ENCODE measurements at regions not wholly inside any gene's neighbourhood (a gene's known extent, or its start where the extent isn't known, plus 50 kb on each side); places are given as distances from the start of the nearest gene placed in this dataset.

GRCh38 chr1:215487466-215487865, 79.6 kb upstream of the KCTD3 start:
- no peak for TF ChIP-seq CTCF (IDR thresholded peaks at IDR 0.05; ENCODE audit: low read depth, low read length)
- no peaks in the 10 kb centered on the region for H3K9me3 ChIP-seq (ENCODE audit: low read depth)
- no peaks in the 10 kb centered on the region for H3K27me3 ChIP-seq
- H3K4me3 ChIP-seq, result no peak overlapping the region
- no peaks in the 10 kb centered on the region for H3K36me3 ChIP-seq
- H3K4me1 ChIP-seq (ENCODE audit: low read depth), result peaks cover 8% of the 10 kb centered on the region
- H3K27ac ChIP-seq, result no peak overlapping the region
- DNase-seq (ENCODE audit: low read depth in 1 of 2, low spot score in 1 of 2), result no peak

GRCh38 chr1:215488850-215489249, 78.3 kb upstream of the KCTD3 start:
- Histone ChIP-seq H3K27me3 (no peaks in the 10 kb centered on the region), H3K4me1 (ENCODE audit: low read depth) (peaks cover 8% of the 10 kb centered on the region), H3K9me3 (ENCODE audit: low read depth) (no peaks in the 10 kb centered on the region), H3K36me3 (no peaks in the 10 kb centered on the region), H3K4me3 (no peak overlapping the region), H3K27ac (no peak overlapping the region)
- DNase-seq (ENCODE audit: low read depth in 1 of 2, low spot score in 1 of 2), result no peak
- TF ChIP-seq CTCF (IDR thresholded peaks at IDR 0.05; ENCODE audit: low read depth, low read length), result no peak

GRCh38 chr1:215489771-215490565, 77.1 kb upstream of the KCTD3 start:
- H3K27ac ChIP-seq, result no peak overlapping the region
- TF ChIP-seq CTCF (IDR thresholded peaks at IDR 0.05; ENCODE audit: low read depth, low read length), result no peak
- H3K36me3 ChIP-seq, result no peaks in the 10 kb centered on the region
- H3K27me3 ChIP-seq, result no peaks in the 10 kb centered on the region
- no peak for DNase-seq (ENCODE audit: low read depth in 1 of 2, low spot score in 1 of 2)
- no peaks in the 10 kb centered on the region for H3K9me3 ChIP-seq (ENCODE audit: low read depth)
- H3K4me1 ChIP-seq (ENCODE audit: low read depth), result peaks cover under 1% of the 10 kb centered on the region
- H3K4me3 ChIP-seq, result no peak overlapping the region

GRCh38 chr1:215497528-215497927, 69.6 kb upstream of the KCTD3 start:
- DNase-seq (ENCODE audit: low read depth in 1 of 2, low spot score in 1 of 2), result no peak

GRCh38 chr1:215501496-215501895, 65.6 kb upstream of the KCTD3 start:
- no peaks in the 10 kb centered on the region for H3K27me3 ChIP-seq

More at GRCh38 chr1:215497528-215497927, 69.6 kb upstream of the KCTD3 start:
- Histone ChIP-seq H3K27ac (no peak overlapping the region), H3K4me3 (no peak overlapping the region), H3K4me1 (ENCODE audit: low read depth) (no peaks in the 10 kb centered on the region), H3K9me3 (ENCODE audit: low read depth) (no peaks in the 10 kb centered on the region), H3K36me3 (no peaks in the 10 kb centered on the region), H3K27me3 (no peaks in the 10 kb centered on the region)
- no peak for TF ChIP-seq CTCF (IDR thresholded peaks at IDR 0.05; ENCODE audit: low read depth, low read length)

More at GRCh38 chr1:215501496-215501895, 65.6 kb upstream of the KCTD3 start:
- no peak overlapping the region for H3K27ac ChIP-seq
- DNase-seq (ENCODE audit: low read depth in 1 of 2, low spot score in 1 of 2), result no peak
- no peak overlapping the region for H3K4me3 ChIP-seq
- no peaks in the 10 kb centered on the region for H3K9me3 ChIP-seq (ENCODE audit: low read depth)
- H3K4me1 ChIP-seq (ENCODE audit: low read depth), result no peaks in the 10 kb centered on the region
- no peaks in the 10 kb centered on the region for H3K36me3 ChIP-seq
- TF ChIP-seq CTCF (IDR thresholded peaks at IDR 0.05; ENCODE audit: low read depth, low read length), result no peak

Measured in cardiac muscle cell (in vitro differentiated cells and primary cell).